ENCODE measurements at regions not wholly inside any gene's neighbourhood (a gene's known extent, or its start where the extent isn't known, plus 50 kb on each side); places are given as distances from the start of the nearest gene placed in this dataset.

GRCh38 chr1:82177192-82177591, 376.5 kb downstream of the ADGRL2 start:
- TF ChIP-seq CTCF (conservative IDR thresholded peaks at IDR 0.05; ENCODE audit: low read depth, low read length) (no peak), SMC3 (IDR thresholded peaks at IDR 0.05; ENCODE audit: low read depth, low read length) (no peak)
